HPDE6-E6E7 (cell line): ENCODE measurements at regions not wholly inside any gene's neighbourhood (a gene's known extent, or its start where the extent isn't known, plus 50 kb on each side); places are given as distances from the start of the nearest gene placed in this dataset.
"Not testable (repeated sequence)": the region's sequence is repeated elsewhere in the genome, so short reads cannot be mapped to it uniquely, and the experiment has no call there.

Experiments
- DNase-seq: peaks from one replicate; pipeline ENCODE4 v3.0.0; 2011; ENCODE audit warnings: missing footprints; ENCODE audit errors: extremely low spot score

- no peak for DNase-seq
Observed at GRCh38 chr6:117761610-117762009, 86.3 kb downstream of the NUS1 start.

GRCh38 chr6:117771403-117771802 lies 96.1 kb downstream of the NUS1 start:
- no peak for DNase-seq

- DNase-seq, result no peak
Observed at GRCh38 chr6:117776441-117776840, 101.2 kb downstream of the NUS1 start.

GRCh38 chr6:117781550-117781949 lies 106.3 kb downstream of the NUS1 start:
- no peak for DNase-seq

GRCh38 chr6:117783279-117783678 lies 108.0 kb downstream of the NUS1 start:
- DNase-seq, result no peak

- no peak for DNase-seq
Observed at GRCh38 chr6:117791012-117791411, 115.7 kb downstream of the NUS1 start.

- DNase-seq, result no peak
Observed at GRCh38 chr6:117795234-117795633, 111.8 kb upstream of the SLC35F1 start.

GRCh38 chr6:117798819-117799218 lies 108.2 kb upstream of the SLC35F1 start:
- DNase-seq, result not testable (repeated sequence)

- no peak for DNase-seq
Observed at GRCh38 chr6:117810269-117810668, 96.8 kb upstream of the SLC35F1 start.

GRCh38 chr6:117817499-117817898 lies 89.6 kb upstream of the SLC35F1 start:
- DNase-seq, result no peak

GRCh38 chr6:117817992-117818391 lies 89.1 kb upstream of the SLC35F1 start:
- no peak for DNase-seq

- DNase-seq, result no peak
Observed at GRCh38 chr6:117818449-117818848, 88.6 kb upstream of the SLC35F1 start.

- DNase-seq, result peak; percentile 31
Observed at GRCh38 chr6:117829594-117830319, 77.3 kb upstream of the SLC35F1 start.

GRCh38 chr6:117837261-117837660 lies 69.8 kb upstream of the SLC35F1 start:
- DNase-seq, result no peak

- no peak for DNase-seq
Observed at GRCh38 chr6:117840541-117840983, 66.5 kb upstream of the SLC35F1 start.

GRCh38 chr6:117847912-117848311 lies 59.2 kb upstream of the SLC35F1 start:
- no peak for DNase-seq

- no peak for DNase-seq
Observed at GRCh38 chr6:117849087-117849486, 58.0 kb upstream of the SLC35F1 start.
